ENCODE measurements at regions not wholly inside any gene's neighbourhood (a gene's known extent, or its start where the extent isn't known, plus 50 kb on each side); places are given as distances from the start of the nearest gene placed in this dataset.

DNA sequence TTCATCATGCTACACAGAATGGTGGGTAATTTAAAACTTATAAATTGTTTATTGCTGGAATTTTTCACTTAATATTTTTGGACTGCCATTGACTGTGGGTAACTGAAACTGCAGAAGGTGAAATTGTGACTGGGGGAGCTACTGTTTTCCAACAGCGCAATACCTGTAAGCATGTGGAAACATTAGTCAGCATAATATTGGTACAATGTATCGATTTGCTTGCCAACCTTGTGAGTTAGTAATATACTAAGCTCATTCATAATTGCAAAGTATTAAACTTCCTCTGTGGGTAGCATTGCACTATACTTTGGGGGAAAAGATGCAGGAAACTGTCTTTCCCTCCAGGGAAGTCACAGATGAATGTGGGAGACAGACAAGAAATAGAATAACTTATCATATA, 766.5 kb downstream of the HDGFL1 start:
- TF ChIP-seq, protein P1, sequence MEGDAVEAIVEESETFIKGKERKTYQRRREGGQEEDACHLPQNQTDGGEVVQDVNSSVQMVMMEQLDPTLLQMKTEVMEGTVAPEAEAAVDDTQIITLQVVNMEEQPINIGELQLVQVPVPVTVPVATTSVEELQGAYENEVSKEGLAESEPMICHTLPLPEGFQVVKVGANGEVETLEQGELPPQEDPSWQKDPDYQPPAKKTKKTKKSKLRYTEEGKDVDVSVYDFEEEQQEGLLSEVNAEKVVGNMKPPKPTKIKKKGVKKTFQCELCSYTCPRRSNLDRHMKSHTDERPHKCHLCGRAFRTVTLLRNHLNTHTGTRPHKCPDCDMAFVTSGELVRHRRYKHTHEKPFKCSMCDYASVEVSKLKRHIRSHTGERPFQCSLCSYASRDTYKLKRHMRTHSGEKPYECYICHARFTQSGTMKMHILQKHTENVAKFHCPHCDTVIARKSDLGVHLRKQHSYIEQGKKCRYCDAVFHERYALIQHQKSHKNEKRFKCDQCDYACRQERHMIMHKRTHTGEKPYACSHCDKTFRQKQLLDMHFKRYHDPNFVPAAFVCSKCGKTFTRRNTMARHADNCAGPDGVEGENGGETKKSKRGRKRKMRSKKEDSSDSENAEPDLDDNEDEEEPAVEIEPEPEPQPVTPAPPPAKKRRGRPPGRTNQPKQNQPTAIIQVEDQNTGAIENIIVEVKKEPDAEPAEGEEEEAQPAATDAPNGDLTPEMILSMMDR (IDR thresholded peaks at IDR 0.05; ENCODE audit: low read depth, low read length): no peak
- no peak for TF ChIP-seq EZH2phosphoT487 (IDR thresholded peaks at IDR 0.05; ENCODE audit: low read depth)

Data from OCI-LY3 (cell line).